Naive B cell (primary cell): ENCODE measurements at regions not wholly inside any gene's neighbourhood (a gene's known extent, or its start where the extent isn't known, plus 50 kb on each side); places are given as distances from the start of the nearest gene placed in this dataset.

Experiments used
- ATAC-seq, 2 donors: fragments of 150-1000 bp; cut with Tn5 transposase; 2 replicates each; pipeline ENCODE4 v1.10.0; 2021; ENCODE audit warnings: low read depth in 2 of 2, mild to moderate bottlenecking in 2 of 2, moderate library complexity in 2 of 2
- DNase-seq: peaks from one replicate; pipeline ENCODE4 v3.0.0; 2022
- H3K27ac Mint-ChIP-seq, 6 donors: one replicate each; pipeline ENCODE4 v1.8.0; 2020 to 2022; ENCODE audit warnings: mild to moderate bottlenecking in 6 of 6, mixed read lengths in 6 of 6, moderate library complexity in 5 of 6, inconsistent platforms in 2 of 6
- H3K27me3 Mint-ChIP-seq, 3 donors: one replicate each; pipeline ENCODE4 v1.8.0; 2021 to 2022; ENCODE audit warnings: mixed read lengths in 3 of 3, mild to moderate bottlenecking in 1 of 3
- H3K36me3 Mint-ChIP-seq, 2 donors: one replicate each; pipeline ENCODE4 v1.8.0; 2020 to 2022; ENCODE audit warnings: mixed read lengths in 2 of 2, inconsistent platforms in 1 of 2, mild to moderate bottlenecking in 1 of 2
- H3K4me1 Mint-ChIP-seq, 3 donors: one replicate each; pipeline ENCODE4 v1.8.0; 2020 to 2022; ENCODE audit warnings: mixed read lengths in 3 of 3, inconsistent platforms in 1 of 3, mild to moderate bottlenecking in 1 of 3, moderate library complexity in 1 of 3
- H3K4me3 Mint-ChIP-seq, 8 donors: one replicate each; pipeline ENCODE4 v1.8.0; 2020 to 2022; ENCODE audit warnings: mild to moderate bottlenecking in 8 of 8, mixed read lengths in 8 of 8, moderate library complexity in 8 of 8, inconsistent platforms in 2 of 8
- H3K9me3 Mint-ChIP-seq, 7 donors: one replicate each; pipeline ENCODE4 v1.8.0; 2020 to 2022; ENCODE audit warnings: mixed read lengths in 7 of 7, mild to moderate bottlenecking in 5 of 7, inconsistent platforms in 2 of 7, moderate library complexity in 1 of 7

DNA sequence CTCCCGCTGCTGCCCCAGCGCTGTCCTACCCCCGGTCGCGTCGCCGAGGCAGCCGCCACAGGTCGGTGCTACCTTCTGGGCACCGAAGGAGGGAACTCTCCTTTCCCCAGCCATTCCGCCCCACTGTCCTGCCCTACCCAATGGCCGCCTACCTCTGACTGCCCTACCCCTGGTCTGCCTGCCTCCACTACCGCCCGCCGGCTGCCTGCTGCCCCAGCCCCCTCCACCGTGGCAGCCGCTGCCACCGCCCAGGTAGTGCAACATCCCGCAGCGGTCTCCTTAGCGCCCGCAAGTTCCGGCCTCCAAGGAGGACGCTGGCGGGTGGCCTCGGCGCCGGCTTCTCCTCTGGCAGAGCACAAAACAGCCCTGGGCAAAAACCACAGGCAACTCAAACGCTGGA is 1303.1 kb downstream of the UQCRFS1 start:
- ATAC-seq (no peak), DNase-seq (no peak)
- peaks cover 0 to 7% (median 0%) of the 10 kb centered on the region in 7 donors for H3K9me3 Mint-ChIP-seq
- H3K4me3 Mint-ChIP-seq, result no peak overlapping the region
- H3K27ac Mint-ChIP-seq, result no peak overlapping the region
- peaks cover 0 to 4% (median 3%) of the 10 kb centered on the region in 3 donors for H3K4me1 Mint-ChIP-seq
- H3K27me3 Mint-ChIP-seq, result no peaks in the 10 kb centered on the region
- no peaks in the 10 kb centered on the region for H3K36me3 Mint-ChIP-seq

DNA sequence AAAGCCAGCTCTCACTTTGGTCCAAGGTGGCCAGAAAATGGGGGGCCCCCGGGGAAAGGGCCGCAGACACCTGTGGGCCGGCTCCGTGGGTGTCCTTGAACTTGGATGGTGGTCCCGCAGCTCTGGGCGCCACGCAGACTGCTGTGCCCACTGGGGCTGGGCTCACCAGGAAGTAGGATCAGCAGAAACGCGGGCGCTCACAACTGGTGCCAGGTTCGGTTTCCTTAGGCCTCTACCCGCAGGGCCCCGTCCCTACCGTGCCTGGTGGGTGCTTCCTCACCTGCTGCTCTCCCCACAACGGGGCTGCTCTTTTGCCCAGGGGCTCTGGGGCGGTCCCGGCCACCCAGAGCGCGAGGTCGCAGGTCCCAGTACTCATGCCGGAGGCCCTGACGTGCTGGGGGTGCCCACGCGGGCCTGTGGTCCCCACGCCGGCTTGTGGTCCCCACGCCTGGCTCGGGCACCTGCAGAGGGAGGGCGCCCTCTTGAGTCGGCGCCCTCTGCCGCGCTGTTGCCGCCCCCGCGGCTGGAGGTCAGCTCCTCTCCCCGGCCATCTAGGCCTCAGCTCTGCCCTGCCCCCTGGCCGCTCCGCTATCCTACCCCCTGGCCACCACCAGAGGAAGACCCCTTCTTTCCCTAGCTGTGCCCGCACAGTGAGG is 1303.6 kb downstream of the UQCRFS1 start:
- peaks cover 0 to 7% (median 0%) of the 10 kb centered on the region in 7 donors for H3K9me3 Mint-ChIP-seq
- DNase-seq (no peak), ATAC-seq (no peak)
- no peaks in the 10 kb centered on the region for H3K36me3 Mint-ChIP-seq
- H3K27me3 Mint-ChIP-seq, result no peaks in the 10 kb centered on the region
- H3K27ac Mint-ChIP-seq, result no peak overlapping the region
- H3K4me3 Mint-ChIP-seq, result no peak overlapping the region
- peaks cover 0 to 4% (median 3%) of the 10 kb centered on the region in 3 donors for H3K4me1 Mint-ChIP-seq

DNA sequence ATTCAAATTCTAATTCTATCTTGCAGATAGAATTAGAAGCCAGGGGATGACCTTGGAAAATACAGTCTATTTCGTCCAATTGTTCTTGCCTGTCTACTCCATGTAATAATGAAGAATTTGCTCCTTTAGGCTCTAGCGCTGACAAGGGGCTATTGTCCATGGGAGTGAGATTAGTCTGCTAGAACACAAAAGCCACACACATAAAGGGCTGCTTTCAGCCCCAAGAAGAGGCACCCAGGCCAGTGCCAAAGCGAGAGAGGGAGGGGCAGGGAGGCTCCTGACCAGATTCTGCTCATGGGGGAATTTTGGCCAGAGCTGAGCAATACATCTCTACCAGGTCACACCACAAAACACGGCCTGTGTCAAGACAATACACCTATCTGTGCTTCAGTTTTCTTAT is 1306.9 kb downstream of the UQCRFS1 start:
- peaks cover 0 to 6% (median 2%) of the 10 kb centered on the region in 7 donors for H3K9me3 Mint-ChIP-seq
- ATAC-seq (no peak), DNase-seq (no peak)
- H3K4me3 Mint-ChIP-seq, result no peak overlapping the region
- H3K27me3 Mint-ChIP-seq, result no peaks in the 10 kb centered on the region
- H3K36me3 Mint-ChIP-seq, result no peaks in the 10 kb centered on the region
- peaks cover 0 to 4% (median 3%) of the 10 kb centered on the region in 3 donors for H3K4me1 Mint-ChIP-seq
- no peak overlapping the region for H3K27ac Mint-ChIP-seq

DNA sequence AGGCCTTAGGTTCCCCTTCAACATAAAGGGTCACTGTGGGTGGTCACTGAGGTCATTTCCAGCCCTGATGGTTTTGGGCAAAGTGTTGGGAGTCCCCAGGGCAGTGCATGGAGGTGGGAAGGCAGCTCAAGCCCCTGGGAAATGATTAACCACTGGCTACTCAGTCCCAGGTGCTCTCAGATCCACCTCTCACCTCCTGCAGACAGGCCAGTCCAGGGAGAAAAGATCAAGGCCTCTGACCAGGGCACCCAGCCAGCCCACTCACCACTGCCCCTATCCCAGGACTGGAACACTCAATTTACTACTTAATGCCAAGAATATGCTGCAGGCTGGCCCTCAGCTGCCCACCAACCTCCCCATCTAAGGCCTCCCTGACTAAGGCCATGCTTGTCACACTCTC is 1307.9 kb downstream of the UQCRFS1 start:
- Mint-ChIP-seq H3K4me1 (no peaks in the 10 kb centered on the region), H3K4me3 (no peak overlapping the region), H3K27me3 (no peaks in the 10 kb centered on the region), H3K27ac (no peak overlapping the region), H3K36me3 (no peaks in the 10 kb centered on the region), H3K9me3 (peaks cover 0 to 11% (median under 1%) of the 10 kb centered on the region in 7 donors)
- ATAC-seq (no peak), DNase-seq (no peak)

DNA sequence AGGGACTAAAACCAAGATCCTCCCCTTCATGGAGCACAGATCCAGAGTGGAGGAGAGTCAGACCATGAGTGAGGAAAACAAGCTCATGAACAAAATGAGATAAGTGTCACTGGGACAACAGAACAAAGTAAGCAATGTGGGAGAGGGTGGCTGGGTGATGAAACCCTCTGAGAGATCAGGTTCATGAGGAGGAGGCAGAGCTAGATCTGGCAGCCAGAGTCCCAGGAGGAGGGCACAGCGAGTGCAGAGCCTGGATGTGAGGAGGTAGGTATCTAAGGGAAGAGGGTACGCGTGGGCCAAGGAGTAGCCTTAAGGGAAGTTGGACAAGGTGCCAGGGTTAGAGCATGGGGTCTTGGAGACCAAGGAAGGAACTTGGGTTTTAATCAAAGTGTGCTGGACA is 1311.9 kb downstream of the UQCRFS1 start:
- H3K36me3 Mint-ChIP-seq, result no peaks in the 10 kb centered on the region
- no peak for ATAC-seq
- peaks cover 0 to 14% (median 2%) of the 10 kb centered on the region in 7 donors for H3K9me3 Mint-ChIP-seq
- no peaks in the 10 kb centered on the region for H3K4me1 Mint-ChIP-seq
- no peaks in the 10 kb centered on the region for H3K27me3 Mint-ChIP-seq
- no peak overlapping the region for H3K27ac Mint-ChIP-seq
- no peak overlapping the region for H3K4me3 Mint-ChIP-seq
- no peak for DNase-seq

DNA sequence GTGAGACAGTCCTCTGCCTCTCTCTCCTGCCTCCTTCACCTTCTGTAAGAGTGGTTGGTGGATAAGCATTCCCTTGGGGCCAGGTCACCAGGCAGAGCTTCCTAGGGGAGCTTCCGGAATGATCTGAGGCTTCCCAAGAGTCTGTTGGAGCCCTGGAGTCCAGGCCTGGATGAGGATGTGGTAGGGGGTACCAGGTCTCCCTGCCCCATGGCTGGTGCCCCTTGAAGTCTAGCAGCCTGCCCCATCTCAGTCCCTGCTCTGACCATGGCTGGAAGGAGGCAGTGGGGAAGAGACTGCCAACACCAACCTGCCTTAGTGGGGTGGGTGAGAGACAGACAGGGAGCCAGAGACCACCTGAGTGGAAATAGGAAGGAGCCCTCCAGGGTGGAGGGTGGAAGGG is 1316.9 kb downstream of the UQCRFS1 start:
- peaks cover 0 to 11% (median 0%) of the 10 kb centered on the region in 7 donors for H3K9me3 Mint-ChIP-seq
- H3K36me3 Mint-ChIP-seq, result no peaks in the 10 kb centered on the region
- no peak overlapping the region for H3K4me3 Mint-ChIP-seq
- no peak overlapping the region for H3K27ac Mint-ChIP-seq
- no peaks in the 10 kb centered on the region for H3K27me3 Mint-ChIP-seq
- DNase-seq, result no peak
- no peaks in the 10 kb centered on the region for H3K4me1 Mint-ChIP-seq
- ATAC-seq, result no peak

DNA sequence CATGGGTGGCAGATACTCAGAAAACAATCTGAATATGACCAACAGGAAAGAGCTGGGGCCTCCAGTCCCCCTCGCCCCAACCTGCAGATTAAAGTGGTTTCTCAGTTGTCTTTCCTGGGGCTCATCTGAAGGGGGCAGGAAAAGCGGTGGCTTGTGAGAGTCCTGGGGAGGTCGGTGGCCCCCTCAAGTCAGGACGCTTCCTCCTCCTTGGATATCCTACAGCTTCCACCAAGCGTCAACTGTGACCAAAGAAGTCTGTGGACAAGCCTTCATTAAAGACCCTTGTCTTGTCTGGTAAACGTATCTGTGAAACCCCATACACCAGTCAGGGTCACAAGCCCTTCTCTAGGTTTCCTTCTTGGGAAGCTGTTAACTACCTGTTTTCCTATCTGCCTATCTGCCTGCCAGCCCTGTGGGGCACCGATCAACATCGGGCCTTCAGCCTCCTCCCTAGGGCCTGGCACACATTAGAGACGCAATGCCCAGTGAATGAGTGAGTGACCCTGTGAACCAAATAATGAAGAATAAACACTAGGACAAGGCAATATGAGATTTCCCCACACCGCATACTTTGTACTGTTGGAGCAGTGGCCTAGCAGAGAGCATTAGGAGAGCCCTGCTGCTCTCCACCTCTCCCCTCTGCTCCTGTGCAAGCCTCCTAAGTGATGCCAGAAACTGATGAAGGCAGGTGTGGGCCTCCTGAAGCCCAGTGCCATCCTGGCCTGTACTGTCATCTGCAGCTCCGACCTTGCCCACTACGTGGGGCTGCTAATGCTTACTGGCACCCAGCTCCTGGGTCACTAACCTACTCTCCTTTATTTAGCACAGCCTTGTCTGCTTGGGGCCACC is 1317.8 kb downstream of the UQCRFS1 start:
- no peaks in the 10 kb centered on the region for H3K4me1 Mint-ChIP-seq
- H3K4me3 Mint-ChIP-seq, result no peak overlapping the region
- no peaks in the 10 kb centered on the region for H3K36me3 Mint-ChIP-seq
- no peaks in the 10 kb centered on the region for H3K27me3 Mint-ChIP-seq
- H3K27ac Mint-ChIP-seq, result no peak overlapping the region
- no peak for ATAC-seq
- peaks cover 0 to 7% (median 0%) of the 10 kb centered on the region in 7 donors for H3K9me3 Mint-ChIP-seq
- no peak for DNase-seq

DNA sequence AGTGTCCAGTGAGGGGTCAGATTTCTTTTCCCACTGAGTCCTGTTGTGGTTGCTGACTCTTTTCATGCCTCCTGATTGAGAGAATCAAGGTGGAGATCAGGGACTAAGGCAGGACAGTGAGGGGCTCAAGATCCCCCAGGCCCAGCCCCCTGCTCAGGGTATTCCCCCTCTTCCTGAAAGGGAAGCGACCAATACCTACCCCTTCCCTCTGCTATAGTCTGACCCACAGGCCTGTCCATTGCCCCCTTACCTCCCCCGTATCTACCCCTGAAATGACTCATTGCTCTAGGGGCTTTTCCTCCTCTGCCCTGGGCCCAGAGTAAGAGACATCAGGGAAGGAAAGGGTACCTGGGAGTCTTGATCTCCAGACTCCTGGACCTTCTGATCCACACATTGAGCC is 1320.5 kb downstream of the UQCRFS1 start:
- DNase-seq, result no peak
- peaks cover 0 to 9% (median 3%) of the 10 kb centered on the region in 7 donors for H3K9me3 Mint-ChIP-seq
- no peaks in the 10 kb centered on the region for H3K36me3 Mint-ChIP-seq
- no peaks in the 10 kb centered on the region for H3K27me3 Mint-ChIP-seq
- no peak overlapping the region for H3K4me3 Mint-ChIP-seq
- no peak overlapping the region for H3K27ac Mint-ChIP-seq
- no peak for ATAC-seq
- no peaks in the 10 kb centered on the region for H3K4me1 Mint-ChIP-seq

DNA sequence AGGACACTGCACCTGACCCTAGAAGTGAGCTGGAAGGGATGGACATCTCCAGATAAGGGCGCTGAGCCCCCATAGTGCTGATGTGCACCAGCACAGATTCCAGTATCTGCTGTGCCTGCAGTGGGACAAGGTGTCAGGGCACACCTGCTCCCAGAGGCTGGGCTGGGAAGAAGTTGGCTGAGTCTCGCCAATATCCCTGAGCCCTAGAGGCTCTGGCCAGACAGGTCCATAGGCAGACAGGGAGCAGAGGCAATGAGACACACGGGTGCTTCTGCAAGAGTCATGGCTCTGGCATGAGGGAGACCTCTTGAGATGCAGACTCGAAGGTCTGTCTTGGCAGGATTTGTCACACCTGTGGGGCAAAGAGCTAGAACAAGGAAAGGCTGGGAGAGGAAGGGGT is 1321.5 kb downstream of the UQCRFS1 start:
- DNase-seq (no peak), ATAC-seq (no peak)
- Mint-ChIP-seq H3K27me3 (no peaks in the 10 kb centered on the region), H3K4me3 (no peak overlapping the region), H3K4me1 (no peaks in the 10 kb centered on the region), H3K36me3 (no peaks in the 10 kb centered on the region), H3K27ac (no peak overlapping the region), H3K9me3 (peaks cover 0 to 15% (median 6%) of the 10 kb centered on the region in 7 donors)

DNA sequence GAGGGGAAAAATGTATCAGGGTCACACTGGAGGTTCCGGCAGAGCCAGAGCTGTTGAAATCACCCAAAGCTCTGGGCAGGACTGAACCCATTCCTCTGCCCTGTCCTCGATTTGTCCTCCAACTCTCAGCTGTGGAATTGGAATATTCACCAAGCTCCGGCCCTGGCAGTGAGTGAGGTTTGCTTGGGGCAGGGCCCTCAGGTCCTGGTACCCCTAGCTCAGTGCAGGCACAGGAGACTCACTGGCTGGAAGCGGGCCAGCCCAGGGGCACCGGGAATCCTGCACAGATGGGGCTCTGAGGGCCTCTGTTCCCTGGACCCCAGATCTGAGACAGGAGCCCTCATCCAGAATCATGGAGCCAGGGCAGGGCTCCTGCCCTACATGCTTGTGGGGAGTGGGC is 1322.3 kb downstream of the UQCRFS1 start:
- H3K27me3 Mint-ChIP-seq, result no peaks in the 10 kb centered on the region
- H3K4me3 Mint-ChIP-seq, result no peak overlapping the region
- peak overlapping the region in 1 of 6 donors; percentile 15 for H3K27ac Mint-ChIP-seq
- ATAC-seq, result no peak
- peaks cover 0 to 18% (median 7%) of the 10 kb centered on the region in 7 donors for H3K9me3 Mint-ChIP-seq
- no peaks in the 10 kb centered on the region for H3K36me3 Mint-ChIP-seq
- H3K4me1 Mint-ChIP-seq, result no peaks in the 10 kb centered on the region
- no peak for DNase-seq

DNA sequence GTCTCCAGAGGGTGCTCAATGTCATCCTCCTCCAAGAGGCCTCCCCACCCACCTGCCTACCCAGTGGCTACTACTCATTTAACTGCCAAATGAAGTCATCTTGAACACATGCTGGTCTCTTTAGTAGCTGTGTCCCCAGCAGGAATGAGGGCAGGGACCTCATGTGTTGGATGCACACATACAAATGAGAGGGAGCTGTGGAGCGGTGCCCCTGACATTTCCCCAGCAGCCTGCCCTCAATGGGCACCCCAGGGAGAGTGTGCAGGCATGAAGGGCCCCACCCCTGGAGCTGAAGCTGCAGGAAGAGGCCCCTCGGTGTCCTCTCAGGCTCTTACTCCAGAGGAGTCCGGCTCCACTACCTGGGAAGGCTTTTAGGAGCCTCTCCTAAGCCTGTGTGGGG is 1322.7 kb downstream of the UQCRFS1 start:
- no peak for DNase-seq
- Mint-ChIP-seq H3K4me1 (no peaks in the 10 kb centered on the region), H3K27ac (no peak overlapping the region), H3K4me3 (no peak overlapping the region), H3K9me3 (peaks cover 0 to 18% (median 11%) of the 10 kb centered on the region in 7 donors), H3K36me3 (no peaks in the 10 kb centered on the region), H3K27me3 (no peaks in the 10 kb centered on the region)
- ATAC-seq, result no peak

DNA sequence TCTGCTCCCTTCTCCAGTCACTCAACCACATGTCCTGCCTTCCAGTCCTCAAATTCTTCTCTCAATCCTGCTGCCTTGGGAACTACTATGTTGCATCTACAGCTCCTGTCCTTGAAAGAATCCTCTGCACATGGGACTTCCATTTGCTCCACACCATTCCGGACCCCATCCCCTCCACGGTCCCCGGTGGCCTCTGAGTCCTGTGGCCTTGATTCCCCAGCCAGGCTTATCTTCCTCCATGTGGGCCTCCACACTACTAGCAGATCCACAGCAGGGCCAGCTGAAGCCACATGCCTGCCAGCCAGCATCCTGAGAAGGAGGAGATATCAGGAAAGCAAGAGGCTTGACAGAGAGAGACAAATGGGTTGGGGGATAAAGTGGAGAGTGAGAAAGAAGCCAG is 1323.8 kb downstream of the UQCRFS1 start:
- H3K9me3 Mint-ChIP-seq, result peaks cover 5 to 21% (median 11%) of the 10 kb centered on the region in 7 donors
- H3K27me3 Mint-ChIP-seq, result no peaks in the 10 kb centered on the region
- ATAC-seq (no peak), DNase-seq (no peak)
- H3K4me1 Mint-ChIP-seq, result no peaks in the 10 kb centered on the region
- H3K27ac Mint-ChIP-seq, result no peak overlapping the region
- H3K4me3 Mint-ChIP-seq, result no peak overlapping the region
- no peaks in the 10 kb centered on the region for H3K36me3 Mint-ChIP-seq

DNA sequence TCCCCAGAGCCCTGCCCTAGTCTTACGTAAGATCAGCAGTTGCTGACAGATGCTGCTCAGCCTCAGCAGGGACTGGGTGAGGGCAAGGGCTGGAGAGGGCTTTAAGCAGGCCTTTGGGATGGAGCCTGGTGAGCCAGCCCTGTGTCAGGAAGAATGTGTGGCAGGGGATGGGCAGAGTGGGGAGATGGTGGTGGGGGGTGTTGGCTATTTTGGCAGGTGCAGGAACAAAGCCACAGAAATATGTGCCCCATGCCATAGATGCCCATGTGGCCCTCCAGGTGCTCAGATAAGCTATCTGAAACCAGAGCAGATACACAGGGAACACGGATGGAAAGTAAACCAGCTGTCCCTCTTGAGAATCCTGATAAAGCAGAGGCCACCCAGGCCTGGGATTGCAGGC is 1325.0 kb downstream of the UQCRFS1 start:
- Mint-ChIP-seq H3K27me3 (no peaks in the 10 kb centered on the region), H3K36me3 (no peaks in the 10 kb centered on the region), H3K4me3 (peak overlapping the region in 1 of 8 donors; percentile 66), H3K4me1 (no peaks in the 10 kb centered on the region), H3K9me3 (peaks cover 5 to 16% (median 11%) of the 10 kb centered on the region in 7 donors), H3K27ac (no peak overlapping the region)
- ATAC-seq (no peak), DNase-seq (no peak)

DNA sequence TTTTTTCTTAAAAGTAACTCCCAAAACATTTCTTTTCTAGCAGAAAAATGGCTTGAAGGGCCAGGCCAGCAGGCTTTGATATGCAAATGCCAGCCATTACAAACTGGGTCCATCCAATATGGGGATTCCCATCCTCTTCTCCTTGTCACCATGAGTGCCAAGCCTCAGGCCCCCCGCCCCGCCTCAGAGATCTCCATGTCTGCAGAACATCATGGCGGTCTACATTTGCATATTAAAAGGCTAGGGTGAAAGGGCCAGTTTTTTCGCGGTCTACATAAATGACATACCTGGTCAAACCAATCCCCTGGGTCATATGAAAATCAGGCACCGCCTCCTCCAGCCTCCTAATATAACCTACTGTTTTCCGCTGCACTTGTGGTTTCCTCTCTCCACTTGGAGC is 1327.6 kb downstream of the UQCRFS1 start:
- no peak for ATAC-seq
- Mint-ChIP-seq H3K27me3 (no peaks in the 10 kb centered on the region), H3K36me3 (no peaks in the 10 kb centered on the region), H3K4me3 (no peak overlapping the region), H3K9me3 (peaks cover 5 to 19% (median 11%) of the 10 kb centered on the region in 7 donors), H3K27ac (no peak overlapping the region), H3K4me1 (no peaks in the 10 kb centered on the region)
- no peak for DNase-seq
